Stimulated activated CD8-positive, alpha-beta memory T cell treated with anti-CD3 and anti-CD28 coated beads, Interleukin-15, amount 100 ng/mL, for 1 hour (primary cell): ENCODE measurements at regions not wholly inside any gene's neighbourhood (a gene's known extent, or its start where the extent isn't known, plus 50 kb on each side); places are given as distances from the start of the nearest gene placed in this dataset.

Experiments
- DNase-seq: peaks from one replicate; pipeline ENCODE4 v3.0.0-alpha.2; 2020; ENCODE audit warnings: low read depth

DNA sequence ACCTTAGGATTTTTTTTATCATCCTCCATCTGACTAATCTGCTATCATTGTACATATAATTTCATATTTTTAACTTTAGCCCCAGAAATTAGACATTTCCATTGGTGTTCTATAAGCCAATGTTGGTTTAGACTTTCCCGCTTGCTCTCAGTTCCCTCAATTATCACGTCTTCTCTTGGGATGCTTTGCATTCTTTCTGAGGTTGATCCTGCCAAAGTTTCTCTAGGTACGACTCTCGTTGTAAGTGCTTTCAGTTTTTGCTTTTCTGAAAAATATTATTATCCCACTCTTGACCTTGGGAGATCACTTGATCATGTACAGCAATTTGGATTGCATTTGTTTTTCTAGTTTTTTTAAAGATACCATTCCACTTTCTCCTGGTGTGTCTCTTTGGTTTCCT, 270.2 kb downstream of the IRS2 start:
- DNase-seq: no peak

DNA sequence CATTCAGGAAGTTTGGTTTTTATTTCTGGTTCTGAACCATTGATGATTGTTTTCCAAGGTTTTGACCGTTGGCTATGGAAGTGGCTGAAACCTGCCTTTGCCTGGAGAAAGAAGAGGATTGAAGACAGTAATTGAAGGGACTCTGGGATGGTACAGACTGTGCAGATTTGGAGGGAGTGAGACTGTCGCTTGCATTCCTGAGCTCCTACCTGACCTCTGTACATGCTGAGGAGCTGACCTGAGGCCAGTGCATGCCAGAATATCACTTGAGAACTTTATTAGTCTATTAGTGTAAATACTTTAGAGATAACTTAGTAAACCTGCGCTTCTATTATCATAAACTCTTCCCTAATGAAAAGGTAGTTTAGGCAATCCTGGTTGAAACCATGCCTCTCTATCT, 276.4 kb downstream of the IRS2 start:
- no peak for DNase-seq

DNA sequence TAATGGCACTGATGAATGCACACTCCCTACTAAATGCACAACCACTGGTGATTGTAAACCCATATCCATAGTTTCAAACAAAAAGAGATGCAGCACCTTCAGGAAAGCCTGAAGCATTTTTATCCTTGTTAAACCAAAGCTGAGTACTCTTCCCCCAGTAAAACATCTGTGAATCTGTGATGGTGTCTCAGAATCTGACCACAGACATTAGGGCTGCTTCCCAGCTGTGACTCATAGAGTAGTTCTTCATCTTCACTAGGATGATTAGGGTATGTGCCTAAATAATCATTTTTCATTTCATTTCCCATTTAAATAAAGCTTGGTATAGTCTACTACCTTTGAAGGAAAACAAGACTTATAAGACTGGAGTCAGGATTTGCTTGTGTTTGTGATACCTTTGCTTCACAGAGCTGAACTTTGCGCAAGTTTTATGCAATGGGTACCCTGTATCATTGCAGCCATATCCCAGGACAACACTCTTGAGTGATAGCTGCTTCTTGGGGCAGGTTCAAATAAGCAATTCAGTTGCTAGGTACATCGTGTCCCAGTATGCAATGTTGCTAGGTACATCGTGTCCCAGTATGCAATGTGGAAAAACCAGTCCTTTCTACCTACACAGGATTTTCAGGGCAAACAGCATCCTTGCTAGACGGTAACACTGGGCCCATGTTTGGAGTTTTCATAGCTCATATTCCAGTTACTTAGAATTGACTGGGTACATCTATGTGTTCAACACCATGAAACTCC, 277.1 kb downstream of the IRS2 start:
- DNase-seq: no peak

DNA sequence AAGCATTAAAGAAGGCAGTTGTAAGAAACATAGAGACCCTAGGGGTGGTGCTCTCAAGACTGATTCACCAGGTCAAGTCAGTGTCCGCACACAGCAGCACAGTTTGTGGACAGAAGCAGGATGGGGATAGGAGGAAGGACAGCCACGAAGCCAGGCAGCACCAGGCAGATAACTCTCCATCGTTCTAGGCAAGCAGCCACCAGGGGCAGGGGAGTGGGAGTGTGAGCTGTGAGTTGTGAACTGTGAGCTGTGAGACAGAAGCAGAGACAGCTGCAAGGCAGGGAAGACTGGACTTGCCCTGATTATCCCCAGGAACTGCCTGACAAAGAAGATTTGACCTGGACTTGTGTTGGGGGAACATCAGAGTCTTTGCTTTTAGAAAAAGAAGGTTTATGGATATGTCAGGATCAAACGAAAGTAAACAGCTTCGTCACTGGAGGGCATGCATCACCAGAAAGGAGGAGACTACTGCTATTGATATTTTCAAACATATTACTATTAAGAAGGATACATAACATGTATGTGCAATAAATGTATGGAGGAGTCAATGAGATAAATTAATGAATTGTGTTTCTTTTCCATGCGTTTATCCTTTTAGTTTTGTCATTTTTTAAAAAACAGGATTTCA, 286.1 kb downstream of the IRS2 start:
- no peak for DNase-seq

DNA sequence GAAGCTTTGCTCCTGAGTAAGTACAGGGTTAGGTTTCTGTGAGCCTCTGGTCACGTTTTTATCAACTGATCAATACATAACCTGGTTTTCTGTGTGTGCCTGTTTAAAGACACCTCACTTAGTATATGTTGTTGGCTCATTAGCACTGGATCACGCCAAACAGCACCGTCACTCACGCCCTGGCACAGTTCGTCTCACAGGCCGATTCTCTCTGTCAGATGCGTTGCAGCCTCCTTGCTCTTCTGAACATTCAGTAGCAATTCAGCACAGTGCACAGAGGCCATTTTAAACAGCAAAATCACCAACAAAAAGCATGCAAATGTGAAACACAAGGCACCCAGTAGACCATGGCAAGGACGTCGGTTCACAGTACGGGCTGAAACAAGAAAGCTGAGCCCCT, 288.5 kb downstream of the IRS2 start:
- no peak for DNase-seq

DNA sequence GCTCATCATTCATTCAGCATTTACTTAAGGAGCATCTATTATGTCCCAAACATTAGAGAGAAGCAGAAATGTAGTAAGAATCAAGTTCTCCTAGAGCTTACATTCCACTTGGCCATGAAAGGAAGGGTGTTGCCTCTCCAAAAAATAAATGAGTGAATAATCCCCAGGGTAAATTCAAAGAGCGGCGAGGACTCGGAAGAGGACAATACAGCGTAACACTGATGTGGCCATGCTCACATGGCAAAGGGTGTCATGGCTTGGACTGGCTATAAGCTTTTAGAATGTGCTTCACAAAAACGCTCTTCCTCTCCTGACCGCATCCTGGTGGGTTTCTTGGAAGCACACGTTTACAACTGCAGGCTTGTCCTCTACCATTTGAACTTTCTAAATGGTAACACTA, 290.2 kb downstream of the IRS2 start:
- DNase-seq: no peak

DNA sequence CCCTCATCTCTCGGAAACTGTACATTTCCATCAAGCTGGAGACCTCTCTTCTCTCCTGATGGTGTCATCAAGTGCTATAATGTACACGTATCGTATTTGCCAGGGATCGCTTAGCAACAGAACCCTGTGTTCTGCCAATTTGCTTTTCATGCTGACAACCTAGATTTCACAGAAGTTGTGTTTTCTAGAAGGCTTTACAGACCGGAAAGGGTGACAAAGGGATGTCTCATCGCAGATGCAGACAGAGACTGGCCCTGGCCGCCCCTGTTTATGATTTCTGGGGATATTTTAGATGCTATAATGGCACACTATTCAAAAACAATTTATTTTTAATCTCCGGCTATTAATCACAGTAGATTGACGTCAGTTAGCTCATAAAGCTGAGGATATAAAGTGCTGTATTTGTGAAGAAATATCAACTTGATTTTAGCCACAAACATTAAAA, 291.4 kb downstream of the IRS2 start:
- no peak for DNase-seq

DNA sequence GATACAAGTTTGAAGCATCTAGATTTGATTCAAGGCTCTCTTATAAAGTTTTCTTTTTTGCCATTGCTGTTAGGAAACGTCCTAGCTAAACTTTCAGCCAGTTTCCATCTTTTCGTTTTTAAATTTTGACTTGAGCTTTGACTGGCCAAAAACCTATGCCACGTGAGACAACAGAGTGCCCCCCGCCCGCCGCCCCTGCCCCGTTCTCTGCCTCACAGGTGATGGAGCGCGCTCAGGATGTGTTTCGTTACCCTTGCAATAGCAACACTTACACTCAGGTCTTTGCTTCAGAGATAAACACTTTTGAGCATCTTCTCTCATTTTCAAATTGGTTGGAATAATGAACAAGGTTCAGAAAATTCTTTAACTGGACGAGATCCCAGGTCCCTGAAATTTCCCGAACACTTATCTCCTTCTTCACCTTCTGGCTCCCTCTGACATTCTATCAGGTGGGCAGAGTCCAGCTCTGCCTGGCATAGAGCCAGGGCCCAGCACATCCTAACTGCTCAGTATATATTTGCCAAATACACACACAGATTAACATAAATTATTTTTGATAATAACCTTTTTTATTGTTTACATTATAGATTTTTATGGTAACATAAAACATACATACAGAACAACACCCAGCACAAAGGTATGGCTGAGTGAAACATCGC, 301.1 kb downstream of the IRS2 start:
- no peak for DNase-seq

DNA sequence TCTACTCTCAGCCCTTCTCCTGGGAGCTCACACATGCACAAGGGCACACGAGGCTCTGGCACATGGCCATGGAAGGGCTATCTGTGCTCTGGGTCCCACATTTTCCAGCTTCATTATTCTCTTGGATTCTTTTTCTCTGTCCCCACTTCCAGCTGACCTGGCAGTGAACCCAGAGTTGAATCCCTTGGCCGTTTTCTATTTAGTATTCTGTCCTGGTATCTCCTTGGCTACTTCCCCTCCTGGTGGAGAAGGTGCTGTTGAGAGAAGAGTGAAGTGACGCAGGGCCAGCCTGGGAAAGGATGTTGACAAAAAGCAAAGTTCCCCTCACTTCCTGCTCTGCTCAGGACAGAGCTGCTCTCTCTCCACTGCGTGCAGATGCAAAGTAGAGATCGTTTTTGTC, 303.1 kb downstream of the IRS2 start:
- no peak for DNase-seq

DNA sequence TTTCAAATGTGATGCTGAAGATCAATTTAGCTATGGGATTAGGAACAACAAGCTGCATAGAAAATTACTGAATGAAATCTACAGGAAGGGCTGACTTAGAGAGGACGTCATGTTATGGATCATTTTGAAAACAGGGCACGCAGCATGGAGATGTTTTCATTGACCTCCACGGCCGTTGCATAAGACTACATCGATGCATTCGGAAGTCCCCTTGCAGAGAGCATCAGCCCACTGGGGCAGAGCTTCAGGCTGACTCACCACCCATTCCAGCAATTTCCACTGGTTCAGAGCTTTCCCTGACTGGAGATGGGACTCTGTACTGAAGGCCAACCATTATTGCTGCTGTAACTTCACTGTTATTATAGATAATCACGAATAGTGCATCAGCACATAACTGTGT, 305.3 kb downstream of the IRS2 start:
- no peak for DNase-seq

DNA sequence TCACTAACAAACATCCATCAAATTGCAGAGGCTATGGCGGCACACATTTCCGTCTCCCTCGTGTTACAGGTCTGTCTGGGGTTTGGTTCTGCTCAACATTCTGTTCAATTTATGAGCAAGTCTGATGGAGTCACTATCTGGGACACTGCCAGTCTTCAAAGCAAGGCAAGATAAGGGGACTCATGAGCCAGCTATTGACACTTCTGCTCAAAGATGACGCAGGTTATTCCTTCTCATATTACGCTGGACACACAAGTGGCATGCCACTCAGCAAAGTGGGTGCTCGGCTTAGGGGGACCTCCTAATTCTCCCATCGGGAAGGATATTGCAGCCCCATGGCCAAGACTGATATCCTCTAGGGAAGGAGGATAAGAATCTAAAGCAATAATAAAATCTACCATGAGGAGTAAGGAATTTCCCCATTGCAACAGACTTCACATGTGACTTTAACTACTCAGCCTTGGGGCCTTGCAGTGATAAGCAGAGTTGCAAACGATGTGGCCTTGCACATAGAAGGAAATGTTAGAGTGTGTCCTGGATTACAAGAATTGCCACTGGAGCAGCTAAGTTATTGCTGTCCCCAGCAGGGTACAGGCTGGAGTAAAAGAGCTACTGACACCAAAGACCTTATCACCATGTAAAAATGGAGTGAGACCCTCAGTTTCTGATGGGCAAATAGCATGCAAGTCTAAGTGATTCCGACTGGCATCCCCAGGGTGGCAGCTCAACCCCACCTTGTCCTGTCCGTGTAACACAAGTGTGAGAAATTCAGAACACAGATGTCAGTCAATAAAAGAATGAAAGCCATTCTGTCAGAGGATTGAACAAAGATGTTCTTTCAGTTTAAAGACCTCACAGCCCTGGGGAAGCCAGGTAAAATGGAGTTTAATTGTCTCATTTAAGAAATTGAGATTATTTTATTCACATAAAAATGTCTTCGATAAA, 306.1 kb downstream of the IRS2 start:
- no peak for DNase-seq

DNA sequence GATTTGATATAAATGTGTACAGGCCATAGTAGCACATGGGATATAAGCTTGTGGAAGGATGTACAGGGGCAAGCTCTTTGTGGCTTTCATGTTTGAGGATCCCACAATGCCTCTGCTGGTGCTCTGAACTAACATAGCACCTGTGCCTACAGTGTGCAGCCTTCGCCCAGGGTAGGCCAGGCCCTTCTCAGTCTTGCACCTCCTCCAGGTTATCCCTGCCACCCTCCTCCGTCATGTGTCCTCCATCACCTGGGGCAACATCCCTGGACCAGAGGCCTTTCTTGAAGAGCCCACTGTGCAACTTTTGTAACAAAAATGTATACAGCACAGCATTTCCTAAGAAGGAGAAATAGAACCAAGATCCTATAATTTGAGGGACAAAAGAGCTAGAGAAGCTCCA, 306.8 kb downstream of the IRS2 start:
- no peak for DNase-seq

DNA sequence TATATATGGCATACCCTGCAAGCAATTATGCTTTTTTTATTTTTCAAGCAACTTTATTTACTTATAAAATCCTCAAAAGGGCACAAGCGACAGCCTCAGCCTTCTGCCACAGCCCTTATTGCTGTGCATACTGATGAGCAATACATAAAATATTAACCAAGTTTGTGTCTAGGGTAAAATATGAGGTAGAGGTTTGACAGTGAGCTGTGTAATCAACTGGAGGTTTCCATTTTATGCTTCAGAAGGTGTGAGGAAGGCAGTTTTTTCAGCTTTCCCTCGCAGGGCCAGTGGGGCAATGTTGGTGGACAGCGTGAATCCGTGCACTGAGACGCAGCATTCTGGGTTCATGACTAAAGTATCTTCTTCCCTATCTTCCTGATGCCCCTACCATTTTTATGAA, 310.4 kb downstream of the IRS2 start:
- no peak for DNase-seq

DNA sequence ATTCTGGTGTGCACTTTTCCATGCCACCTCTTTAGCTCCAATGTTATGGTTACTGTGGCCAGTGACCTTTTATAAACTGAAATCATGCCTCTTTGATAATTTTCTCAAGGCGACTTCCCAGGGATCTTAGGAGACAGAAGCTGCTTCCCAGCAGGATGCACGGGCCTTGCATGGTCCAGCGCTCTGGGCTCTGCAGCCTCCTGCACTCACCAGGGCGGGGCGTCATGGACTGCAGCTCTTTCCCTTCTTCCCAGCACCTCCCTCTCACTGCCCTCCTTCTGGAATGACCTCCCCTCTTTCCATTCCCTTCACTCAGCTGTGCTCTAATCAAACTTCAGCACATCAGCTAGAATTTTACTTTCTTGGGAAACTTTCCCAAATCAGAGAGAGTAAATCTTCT, 318.3 kb downstream of the IRS2 start:
- DNase-seq: no peak

DNA sequence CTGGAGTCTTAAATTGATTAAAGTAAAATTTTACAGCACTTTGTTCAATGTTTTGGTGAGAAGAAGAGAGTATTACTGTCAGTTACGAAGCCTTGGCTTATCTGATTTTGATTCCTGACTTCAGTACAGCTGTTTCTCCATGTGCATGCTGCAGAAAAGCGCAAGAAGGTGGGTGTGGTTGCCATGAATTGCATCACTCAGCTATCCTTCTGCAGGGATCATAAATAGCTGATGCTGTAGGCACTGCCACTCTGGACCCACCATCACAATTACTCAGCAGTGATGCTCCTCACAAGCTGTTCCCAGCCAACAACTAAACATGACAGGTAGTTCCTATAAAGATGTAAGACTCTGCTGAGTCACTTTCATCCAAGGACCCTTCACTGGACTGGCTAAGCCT, 321.2 kb downstream of the IRS2 start:
- no peak for DNase-seq

DNA sequence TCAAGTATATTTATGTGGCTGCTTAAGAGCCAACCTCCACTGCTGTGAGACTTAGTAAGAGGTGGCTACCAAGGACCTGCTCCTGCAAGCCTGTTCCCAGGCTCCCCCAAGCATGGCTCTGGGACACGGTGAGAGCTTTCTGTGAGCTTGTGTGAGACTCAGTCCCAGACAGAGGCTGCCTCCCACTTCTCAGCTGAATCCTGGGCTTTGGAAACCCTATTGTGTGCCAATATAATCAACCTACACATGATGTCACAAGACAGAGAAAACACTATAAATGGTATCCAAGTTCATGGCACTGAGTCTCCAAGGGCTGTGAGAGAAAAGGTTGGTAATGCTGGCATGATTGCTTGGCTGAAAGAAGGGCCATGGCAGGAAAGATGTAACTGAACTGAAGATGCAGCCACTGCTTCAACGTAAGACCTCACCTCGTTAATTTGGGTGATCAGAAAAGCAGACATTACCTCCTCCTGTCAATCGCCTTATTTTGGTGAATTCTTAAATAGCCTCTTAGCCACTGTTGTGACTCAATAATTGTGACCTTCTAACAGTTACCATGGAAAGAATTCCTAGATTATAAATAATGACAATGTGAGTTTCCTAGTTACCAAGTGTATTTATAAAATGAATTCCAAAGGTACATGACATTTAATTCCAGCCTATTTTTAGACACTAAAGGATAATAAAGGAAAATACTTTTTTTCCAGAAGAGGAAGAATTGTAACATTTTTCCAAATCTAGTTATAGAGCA, 332.0 kb downstream of the IRS2 start:
- DNase-seq: no peak

DNA sequence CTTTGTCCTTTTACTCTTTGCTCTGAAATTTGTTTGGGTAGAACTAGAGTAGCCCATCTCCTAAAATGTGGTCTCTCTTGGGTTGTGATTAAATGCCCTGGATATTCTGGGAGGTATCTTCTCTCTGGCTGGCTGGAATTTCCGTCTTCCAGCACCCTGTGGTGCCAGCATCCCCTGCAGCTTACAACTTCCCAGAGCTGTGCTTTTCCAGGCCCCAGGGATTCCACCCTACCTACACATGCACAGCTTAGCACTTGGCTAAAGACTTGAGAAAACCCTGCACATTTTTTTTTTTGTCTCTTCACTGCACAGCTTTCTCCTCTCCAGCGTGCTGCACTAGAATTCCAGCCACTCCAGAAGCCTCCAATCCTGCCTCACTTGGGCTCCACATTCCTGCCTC, 334.7 kb downstream of the IRS2 start:
- DNase-seq: no peak

DNA sequence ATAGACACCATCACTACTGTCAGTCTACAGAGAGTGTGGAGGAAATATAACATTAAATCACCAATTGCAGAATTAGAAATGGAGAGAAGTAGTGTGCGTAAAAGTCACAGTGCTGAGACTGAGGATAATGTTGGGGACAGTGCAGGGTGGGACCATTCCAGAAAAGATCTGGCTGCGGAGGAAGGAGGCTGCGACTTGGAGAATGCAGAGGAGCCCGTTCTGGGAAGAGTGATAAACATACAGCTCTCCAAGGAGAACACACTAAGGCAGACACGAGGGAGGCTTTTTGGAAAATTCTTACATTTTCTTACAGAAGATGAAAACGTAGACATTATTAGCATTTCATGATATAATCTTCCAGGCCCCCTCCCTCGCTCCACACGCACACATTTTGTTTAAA, 337.8 kb downstream of the IRS2 start:
- no peak for DNase-seq

DNA sequence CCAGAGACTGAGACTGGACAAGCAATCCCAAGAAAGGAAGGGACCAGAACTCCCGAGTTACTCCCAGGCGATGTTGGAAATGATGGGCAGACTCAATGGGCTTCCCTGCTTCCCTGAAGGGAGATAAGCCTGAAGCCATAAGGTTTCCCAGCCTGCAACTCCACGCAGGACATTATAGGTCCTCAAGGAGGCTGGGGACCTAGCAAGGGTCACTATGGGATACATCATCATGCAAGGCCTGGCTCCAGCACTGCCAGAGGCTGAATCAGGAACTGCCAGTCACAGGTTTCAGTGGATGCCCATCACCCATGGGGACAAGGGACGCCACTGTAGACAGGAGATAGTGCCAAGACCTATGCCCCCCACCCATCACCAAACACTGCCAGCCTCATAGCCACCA, 338.7 kb downstream of the IRS2 start:
- no peak for DNase-seq

DNA sequence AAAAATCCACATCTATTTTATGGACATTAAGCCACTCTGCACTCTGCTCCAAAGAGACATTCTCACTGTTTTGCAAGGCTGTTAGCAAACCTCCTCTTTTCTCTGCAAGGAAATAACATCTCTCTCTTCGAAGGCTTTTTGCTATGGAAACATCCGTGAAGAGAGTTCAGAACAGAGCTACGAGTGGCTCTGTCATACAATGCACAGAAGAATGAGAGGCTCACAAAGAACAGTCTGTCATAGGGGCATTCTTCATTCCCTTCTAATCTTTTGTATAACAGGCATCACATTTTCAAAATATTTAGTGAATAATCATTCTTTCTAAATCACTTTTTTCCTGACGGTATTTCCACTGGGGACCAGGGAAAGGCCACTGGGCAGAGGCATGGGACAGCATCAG, 346.1 kb downstream of the IRS2 start:
- no peak for DNase-seq

DNA sequence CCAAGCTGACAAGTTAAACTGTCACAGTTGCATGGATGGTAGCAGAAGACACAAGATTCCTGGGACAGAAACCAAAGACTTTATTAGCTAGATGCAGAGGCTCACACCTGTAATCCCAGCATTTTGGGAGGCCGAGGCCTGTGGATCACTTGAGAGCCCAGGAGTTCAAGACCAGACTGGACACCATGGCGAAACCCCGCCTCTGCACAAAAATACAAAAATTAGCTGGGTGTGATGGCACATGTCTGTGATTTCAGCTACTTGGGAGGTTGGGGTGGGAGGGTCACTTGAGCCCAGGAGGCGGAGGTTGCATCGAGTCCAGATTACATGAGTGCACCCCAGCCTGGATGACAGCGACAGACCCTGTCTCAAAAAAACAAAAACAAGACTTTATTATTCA, 346.6 kb downstream of the IRS2 start:
- no peak for DNase-seq

DNA sequence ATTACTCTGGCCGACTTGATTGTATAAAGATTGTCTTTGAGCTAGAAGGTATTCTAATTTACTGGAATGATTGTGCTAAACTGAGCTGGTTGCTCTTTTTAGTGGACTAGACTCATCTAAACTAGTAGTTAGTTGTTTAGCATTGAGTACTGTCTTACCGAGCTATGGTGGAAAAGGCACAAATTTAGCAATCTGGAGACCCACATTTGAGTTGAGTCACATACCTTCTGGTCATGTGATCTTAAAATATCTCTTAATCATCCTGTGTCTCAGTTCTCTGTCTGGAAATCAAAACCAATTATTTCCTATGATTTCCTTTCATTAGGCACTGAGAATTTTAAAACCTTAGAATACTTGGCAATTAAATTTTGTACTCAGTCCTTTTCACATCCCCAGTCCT, 349.5 kb downstream of the IRS2 start:
- DNase-seq: no peak
